Dedifferentiated amniotic fluid mesenchymal stem cell (primary cell): ENCODE measurements at regions not wholly inside any gene's neighbourhood (a gene's known extent, or its start where the extent isn't known, plus 50 kb on each side); places are given as distances from the start of the nearest gene placed in this dataset.
"Not testable (repeated sequence)": the region's sequence is repeated elsewhere in the genome, so short reads cannot be mapped to it uniquely, and the experiment has no call there.

Experiments
- DNase-seq: peaks from one replicate; pipeline ENCODE4 v3.0.0-alpha.2; 2016; ENCODE audit errors: extremely low spot score

DNA sequence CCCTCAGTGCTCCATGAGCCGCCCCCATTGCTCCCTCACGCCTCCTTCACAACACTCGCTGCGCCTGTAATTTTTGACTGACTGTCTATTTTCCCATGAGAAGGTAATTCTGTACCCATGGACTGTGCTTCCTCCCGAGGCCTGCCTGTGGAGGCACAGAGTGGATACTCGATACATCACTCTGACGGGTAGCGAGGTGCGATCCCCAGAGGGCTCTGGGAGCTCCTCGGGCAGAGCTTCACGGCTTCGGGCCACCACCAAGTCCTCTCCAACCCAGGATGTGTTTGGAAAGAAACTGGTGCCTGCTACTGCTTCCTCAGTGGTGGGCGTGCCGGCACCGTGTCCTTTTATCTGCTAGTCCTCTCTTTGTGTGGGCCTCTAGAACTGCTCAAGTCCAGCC is 108.6 kb upstream of the DLG1 start:
- DNase-seq: no peak

DNA sequence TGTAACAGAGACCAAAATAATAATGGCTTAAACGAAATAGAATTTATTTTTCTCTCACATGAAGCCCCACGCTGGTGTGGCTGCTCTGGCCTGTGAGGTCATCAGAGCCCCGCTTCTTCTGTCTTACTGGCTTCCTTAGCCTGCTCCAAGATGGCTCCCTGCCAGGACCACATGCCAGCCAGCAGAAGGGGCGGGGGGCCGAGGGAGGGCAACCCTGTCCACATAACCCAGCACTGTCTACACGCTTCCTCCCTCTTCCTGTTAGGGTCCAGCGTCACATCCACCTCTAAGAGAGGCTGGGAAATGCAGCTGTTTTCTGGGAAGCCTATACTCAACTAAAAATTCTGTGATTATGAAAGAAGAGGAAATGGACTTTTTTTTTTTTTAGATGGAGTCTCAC is 107.9 kb upstream of the DLG1 start:
- DNase-seq: no peak

DNA sequence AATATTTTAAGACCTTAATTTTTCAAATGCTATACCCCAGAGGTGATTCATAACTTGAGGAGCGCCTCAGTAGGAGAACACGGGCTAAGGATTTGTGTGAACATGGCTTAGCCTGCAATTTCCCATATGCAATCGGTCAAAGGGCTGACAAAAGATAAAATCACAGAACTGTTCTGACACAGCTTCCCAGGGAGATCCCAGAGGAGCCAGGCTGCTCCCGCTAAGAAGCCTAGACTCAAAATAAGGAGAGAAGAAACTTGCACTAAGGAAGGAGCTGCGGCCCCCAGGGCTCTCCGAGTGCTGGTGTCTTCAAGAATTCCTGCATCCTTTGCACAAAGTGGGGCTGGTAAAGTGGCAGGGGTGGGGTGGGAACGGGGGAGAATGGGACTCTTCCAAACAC is 106.3 kb upstream of the DLG1 start:
- no peak for DNase-seq

DNA sequence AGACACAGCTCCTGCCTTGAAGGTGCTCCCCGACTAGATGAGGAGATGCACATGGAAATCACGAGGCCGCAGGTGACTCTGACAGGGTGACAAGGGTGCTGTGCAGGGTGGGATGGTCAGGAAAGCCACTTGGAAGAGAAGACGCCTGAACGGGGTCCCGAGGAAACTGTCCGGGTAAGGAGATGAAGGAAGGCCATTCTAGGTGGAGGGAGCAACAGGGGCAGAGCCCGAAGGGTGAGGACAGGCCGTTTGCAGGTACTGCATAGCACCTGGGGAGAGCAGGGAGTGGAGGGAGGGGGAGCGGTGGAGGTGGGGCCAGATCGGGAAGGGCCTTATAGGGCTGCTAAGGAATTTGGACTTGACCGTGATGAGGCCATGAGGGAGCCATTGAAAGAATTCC is 105.6 kb upstream of the DLG1 start:
- DNase-seq: no peak

DNA sequence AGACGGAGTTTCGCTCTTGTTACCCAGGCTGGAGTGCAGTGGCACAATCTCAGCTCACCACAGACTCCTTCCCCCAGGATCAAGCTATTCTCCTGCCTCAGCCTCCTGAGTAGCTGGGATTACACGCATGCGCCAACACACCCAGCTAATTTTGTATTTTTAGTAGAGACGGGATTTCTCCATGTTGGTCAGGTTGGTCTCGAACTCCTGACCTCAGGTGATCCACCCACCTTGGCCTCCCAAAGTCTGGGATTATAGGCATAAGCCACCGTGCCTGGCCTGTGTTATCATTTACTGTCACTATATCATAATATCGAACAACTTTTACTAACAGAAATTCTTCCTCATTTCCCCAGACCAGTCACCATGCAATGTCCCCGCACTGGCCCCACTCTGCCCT is 104.0 kb upstream of the DLG1 start:
- not testable (repeated sequence) for DNase-seq

DNA sequence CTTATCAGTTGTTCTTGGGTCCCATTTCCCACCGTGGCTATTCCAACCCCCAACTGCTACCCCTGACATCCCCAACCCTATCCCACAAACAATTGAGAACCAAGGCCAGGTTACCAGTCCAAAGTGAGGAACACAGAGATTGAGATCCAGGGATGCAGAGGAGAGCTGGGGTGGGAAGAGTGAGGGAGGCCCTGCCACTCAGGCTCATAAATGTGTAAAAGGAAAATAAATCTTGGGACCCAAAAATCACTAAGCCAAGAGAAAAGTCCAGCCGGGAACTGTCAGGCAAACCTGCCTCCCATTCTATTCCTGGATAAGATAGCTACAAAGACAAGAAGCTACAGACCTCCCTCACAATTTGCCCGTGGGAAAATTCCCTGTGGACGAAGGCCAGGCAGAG is 101.1 kb upstream of the DLG1 start:
- no peak for DNase-seq

DNA sequence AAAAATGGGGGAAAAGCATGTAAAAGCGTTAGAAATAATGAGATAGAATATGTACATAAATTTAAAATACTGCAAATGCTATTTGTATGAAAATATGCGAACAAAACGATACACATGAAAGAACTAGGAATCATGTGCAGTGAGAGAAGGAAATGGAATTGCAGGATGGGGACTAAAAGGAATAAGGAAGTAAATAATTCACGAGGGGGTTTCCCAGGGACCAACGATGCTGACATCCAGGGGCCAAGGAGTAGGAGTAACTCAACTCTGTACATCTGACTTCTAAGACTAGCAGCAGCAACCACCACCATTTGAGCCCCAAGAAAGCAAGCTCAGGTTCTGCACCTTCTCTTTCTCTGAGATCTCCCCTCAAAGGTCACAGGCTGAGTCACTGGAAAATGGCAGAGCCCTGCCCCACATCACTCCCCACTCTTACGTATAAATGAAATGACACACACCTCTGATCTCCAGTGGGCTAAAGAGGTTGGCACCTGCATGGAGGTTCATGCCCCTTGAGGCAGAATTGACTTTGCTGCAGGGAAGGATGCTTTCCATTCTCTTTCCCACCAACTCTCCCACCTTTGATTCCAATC is 100.0 kb upstream of the DLG1 start:
- DNase-seq: no peak

DNA sequence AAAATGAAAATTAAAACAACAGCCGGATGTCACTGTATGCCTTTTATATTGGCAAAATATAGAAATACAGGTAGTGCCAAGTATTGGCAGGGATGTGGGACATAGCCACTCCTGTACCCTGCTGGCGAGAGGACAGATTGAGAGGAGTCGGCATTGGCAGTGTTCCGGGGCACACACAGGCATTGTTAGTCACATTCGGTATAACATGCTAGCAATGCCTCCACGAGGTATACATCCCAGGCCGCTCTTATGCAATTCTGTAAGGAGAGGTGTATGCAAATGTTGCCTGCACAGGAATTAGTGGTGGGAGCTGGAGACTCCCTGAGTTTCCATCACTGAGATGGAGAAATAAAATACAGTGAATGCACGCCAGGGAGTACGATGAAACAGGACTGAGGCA is 99.4 kb upstream of the DLG1 start:
- DNase-seq: no peak

DNA sequence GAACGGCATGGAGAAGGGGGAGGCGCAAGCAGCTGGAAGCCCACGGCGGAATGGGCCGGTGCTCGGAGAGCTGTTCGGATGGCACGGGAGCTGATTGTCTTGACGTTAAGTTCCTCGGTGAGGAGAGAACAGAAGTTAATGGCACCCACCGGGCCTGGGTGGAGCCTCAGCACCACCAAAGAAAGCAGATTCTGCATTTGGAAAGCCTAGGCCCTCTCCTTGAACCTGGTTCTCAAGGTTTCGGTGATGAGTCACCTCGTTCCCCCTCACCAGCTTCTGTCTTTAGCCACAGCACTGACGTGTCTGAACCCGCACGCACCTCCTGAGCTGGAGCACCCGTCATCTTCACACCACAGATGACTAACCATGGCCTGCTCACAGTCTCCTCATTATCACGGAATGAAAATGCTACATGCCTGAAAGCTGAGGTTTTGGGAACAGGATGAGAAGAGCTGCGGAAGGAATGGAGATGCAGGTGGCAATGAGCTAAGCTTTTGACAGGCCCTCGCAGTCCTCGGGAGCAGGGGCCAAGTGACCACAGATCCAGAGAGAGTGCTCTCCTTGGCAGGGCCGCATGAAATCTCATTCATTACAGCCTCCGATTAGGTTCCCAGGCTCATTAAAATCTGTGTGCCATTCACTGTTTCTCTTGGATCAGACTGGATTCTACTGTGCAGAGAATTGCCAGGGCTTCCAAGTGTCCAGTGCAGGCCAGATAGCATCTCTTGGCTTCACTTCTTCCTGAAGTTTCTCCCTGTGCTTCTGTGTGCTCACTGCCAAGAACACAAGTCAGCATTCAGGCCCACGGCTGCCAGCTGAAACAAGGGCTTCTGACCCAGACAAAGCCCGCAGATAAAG is 96.3 kb upstream of the DLG1 start:
- DNase-seq: peak; percentile 60

DNA sequence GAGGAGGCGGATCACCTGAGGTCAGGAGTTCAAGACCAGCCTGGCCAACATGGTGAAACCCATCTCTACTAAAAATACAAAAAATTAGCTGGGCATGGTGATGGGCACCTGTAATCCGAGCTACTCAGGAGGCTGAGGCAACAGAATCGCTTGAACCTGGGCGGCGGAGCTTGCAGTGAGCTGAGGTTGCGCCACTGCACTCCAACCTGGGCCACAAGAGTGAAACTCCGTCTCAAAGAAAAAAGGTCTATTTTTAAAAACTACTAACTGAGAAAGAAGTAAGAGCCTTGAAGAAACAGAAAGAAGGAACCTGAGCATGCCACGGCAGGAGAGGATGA is 95.7 kb upstream of the DLG1 start:
- DNase-seq: not testable (repeated sequence)

DNA sequence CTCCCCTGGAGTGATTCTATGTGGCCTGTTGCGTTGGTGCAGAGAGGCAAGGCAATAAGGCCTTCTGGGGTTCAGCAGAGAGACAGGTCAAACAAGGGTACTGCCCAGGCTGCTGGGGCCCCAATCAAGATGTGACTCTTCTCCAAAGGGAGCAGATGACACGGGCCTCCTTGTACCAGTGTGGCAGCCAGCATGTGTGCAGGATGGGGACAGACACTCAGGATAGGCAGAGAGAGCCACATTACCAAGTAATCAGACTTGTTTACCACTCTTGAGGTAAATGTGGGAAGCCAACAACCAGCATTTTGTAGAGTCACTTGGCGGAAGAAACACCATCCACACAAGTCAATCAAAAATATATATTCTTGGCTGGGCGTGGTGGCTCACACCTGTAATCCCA is 95.3 kb upstream of the DLG1 start:
- DNase-seq: no peak

DNA sequence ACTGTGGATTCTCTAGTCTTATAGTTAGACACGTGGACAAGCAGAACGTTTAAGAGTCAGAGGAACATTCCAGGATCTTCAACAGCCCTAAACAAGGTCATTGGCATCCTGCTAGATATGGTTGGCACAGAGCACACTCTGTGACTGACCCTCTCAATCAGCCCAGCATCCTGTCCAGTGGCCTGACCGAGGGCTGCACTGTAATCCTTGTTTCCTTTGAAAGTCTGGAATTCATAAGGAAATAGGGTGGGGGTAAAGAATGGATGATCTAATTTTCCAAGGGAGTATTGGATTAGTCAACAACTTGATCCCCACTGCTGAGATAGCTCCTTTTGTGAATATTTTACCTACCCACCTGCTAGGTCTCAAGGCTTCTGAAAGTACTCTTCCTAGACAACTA is 94.5 kb upstream of the DLG1 start:
- DNase-seq: no peak

DNA sequence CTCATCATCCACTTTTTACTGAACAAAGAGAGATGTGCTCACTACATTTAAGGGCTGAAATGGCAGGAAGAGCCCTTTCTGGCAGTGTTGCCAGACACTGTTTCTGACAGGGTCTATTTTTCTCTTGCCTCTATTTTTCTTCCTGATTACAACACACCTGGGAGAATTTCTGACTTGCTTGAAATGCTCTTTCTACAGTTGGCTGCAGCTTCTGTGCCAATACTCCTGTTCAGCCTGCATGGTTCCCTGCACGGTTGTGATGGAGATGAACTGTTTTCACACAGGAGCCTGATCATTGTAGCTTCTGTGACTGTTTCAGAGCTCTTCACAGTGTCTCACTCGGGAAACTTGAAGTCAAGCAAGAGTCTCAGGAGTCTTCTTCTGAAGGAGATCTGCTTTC is 83.0 kb upstream of the DLG1 start:
- no peak for DNase-seq

DNA sequence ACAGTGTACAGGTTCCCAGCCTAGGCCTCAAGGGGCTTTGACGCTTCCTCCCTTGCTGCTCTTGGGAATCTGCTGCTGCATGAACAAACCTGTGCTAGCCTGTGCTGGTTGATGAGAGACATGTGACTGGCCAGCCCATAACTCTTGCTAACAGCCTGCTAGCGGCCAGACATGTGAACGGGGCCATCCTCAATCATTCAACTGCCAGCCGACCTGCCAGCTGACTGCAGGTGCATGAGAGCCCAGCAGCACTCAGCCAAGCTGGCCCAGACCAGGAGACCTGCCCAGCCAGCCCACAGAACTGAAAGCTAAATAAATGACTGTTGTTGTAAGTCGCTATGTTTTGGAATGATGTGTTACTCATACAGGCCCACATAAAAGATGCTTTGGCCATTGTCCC is 82.4 kb upstream of the DLG1 start:
- DNase-seq: no peak

DNA sequence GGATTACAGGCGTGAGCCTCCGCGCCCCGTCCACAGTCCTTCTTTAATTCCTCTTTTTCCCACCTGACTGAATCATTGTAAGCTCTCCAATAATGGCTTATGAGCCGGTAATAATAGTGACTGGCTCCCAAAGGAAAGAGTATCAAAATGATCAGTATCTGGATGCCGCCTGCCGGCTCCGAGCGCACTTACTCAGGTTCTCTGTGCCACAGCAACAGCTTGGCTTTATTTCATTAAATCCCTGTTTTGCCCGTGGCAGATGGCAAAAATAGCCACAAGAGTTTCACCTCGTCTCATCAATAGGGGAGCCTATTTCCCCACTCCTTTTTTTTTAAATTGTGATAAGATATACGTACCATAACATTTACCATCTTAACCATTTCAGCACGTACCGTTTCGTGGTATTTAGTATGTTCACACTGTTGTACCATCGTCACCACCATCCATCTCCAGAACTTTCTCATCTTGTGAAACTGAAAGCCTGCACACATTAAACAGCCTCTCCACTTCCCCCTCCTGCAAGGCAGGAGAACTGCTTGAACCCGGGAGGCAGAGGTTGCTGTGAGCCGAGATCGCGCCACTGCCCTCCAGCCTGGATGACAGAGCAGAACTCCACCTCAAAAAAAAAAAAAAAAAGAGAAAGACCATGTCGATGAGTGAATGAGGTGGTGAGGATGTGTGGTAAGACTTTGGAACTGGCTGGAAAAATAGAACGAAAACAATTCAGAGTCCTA is 80.7 kb upstream of the DLG1 start:
- no peak for DNase-seq

DNA sequence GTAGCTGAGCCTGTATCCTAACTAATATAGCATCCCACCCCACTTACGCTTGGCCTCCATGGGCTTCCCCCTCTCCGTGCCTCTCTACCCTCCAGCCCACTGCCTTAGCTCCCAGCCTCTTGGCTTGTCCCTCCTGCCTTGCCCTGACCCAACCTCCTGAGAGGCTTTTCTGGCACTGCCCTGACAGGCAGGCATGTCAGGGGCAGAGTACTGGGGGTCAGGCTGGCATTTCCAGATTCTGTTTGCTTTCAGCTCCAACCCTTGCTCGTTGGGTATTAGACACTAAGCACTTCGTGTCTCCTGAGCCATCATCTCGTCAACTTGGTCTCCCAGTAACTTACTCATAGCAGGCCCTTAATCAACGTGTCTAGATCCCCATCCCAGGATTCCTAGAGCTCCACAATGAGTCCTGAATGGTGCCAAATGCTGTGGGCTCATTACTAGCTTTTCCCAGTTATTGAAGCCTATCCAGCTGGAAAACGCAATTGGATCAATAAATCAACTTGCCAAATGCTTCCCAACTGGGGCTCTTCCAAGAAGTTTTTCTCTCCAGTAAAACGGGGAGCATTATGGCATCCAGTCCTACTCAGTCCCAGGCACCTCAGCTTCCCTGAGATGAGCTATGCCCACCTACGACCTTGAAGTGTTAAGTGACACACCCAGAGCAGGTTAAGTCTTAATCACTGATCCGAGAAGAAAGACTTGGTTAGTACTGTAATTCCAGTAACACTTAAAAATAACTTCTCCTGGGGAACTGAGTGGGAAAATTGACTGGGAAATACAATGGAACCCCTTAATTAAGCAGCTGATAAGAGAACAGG is 78.5 kb upstream of the DLG1 start:
- DNase-seq: no peak

DNA sequence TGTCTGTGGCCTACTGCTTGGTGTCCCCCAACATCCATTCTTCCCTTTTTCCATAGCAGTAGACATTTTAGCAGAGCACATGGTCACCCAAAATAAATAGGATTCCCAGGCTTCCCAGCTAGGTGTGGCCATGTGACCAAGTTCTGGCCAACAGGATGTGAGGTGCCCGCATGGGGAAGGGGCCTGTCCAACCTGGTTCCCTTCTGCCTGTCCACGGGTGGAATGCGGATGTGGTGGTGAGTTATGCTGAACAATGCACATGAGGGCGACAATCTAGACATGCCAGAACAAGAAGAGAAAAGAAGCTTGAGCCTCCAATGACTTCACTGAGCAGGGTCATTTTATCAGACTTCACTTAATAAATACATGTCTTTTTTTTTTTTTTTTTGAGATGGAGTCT is 77.6 kb upstream of the DLG1 start:
- DNase-seq: no peak

DNA sequence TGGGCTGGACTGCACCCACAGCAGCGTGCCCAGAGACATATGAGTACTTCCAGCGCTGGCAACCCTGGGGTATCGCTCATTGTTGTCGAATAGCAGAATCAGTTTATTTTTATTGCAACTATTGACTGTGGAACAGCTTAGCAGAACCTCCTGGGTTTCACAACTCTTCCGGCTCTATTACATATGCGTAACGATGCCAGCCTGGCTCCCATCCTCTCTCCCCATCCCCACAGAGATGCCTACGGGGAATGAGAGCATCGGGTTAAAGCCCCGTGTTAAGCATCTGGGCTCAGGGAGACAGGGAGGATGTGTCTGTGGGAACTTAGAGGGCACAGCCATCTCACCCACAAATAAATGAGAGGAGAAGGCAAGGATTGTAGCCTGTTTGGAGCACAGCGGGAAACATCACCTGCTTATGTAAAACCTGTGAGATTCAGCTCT is 76.6 kb upstream of the DLG1 start:
- DNase-seq: no peak

DNA sequence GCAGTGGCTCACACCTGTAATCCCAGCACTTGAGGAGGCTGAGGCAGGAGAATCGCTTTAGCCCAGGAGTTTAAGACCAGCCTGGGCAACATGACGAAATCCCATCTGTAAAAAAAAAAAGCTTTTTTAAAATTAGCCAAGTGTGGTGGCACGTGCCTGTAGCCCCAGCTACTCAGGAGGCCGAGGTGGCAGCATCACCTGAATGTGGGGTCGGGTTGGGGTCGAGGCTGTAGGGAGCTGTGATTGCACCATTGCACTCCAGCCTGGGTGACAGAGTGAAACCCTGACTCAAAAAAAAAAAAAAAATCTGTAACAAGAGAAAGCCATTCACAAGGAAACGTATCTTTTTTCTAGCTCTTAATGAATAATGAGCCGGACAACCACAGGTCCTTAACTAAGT is 74.7 kb upstream of the DLG1 start:
- no peak for DNase-seq

DNA sequence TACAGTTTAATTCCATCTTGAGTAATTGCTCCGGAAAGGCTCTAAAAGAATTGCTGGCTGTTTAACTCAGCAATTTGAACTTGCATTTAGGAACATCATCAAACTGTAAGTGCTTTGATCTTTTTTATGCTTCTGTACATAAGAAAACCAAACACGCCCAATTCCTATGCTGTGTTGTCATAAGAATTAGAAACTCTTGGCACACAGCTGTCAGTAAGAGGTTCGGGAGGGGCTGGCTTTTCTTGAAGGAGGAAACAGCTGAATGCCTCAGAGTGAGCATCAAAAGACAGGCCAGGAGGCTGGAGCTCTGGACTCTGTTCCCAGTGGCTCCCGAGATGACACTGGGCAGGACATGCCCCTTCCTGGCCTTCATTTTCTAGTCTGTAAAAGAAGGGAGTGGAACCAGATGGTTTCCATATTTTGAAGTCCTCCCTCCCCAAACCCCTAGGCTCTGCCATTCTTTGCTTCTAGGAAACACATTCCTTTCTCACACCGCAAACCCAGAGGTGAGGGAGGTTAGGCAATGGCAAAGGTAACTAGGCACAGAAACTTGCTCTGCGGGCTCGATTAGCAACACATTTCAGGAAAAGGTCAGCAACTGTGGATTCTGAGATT is 73.7 kb upstream of the DLG1 start:
- DNase-seq: peak; percentile 93

DNA sequence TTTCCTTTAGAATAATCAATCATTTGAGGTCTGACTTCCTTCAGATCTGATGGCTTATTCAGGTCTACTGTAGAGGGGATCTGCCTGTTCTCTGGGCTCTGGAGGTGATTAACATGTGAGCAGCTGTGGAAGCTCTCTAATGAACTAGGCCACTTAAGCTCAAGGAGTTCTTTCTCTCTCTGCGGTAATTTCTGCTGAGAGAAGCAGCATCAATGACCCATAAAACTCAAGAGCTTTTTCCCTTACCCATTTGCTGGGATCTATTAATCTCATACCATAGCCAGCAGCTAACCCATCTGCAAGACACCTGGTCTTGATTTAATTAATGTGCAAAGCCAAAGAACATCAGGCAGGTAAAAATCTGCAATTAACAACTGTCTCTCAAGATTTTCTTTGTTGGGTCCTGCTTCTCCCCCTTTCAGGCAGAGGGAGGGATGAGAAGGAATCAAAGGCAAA is 73.2 kb upstream of the DLG1 start:
- DNase-seq: no peak

DNA sequence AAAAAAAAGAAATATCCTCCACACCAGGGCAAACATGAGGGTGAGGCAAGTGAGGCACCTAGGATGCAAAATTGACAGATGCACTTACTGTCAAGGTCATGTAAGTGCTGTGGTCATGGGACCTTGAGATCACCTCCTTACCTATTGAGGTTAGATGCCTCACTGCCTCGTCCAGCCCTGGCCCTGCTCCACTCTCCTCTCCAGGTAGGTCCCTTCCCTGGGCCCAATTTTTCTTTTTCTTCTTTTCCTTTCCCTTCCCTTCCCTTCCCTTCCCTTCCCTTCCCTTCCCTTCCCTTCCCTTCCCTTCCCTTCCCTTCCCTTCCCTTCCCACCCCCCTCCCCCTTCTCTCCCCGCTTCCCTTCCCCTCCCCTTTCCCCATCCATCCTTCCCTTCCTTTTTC is 71.1 kb upstream of the DLG1 start:
- DNase-seq: no peak
